ENCODE measurements at regions not wholly inside any gene's neighbourhood (a gene's known extent, or its start where the extent isn't known, plus 50 kb on each side); places are given as distances from the start of the nearest gene placed in this dataset.

- Histone ChIP-seq H3K4me2 (ENCODE audit: low read depth, low read length) (no peak overlapping the region), H3K4me1 (ENCODE audit: insufficient read depth, low read length) (no peaks in the 10 kb centered on the region), H4K20me1 (ENCODE audit: insufficient read depth, low read length) (no peaks in the 10 kb centered on the region; the same call in 1 of the 2 replicates), H3K36me3 (replicated peaks in 1 of 2; ENCODE audit: control insufficient read depth in 1 of 2, insufficient read depth in 2 of 2, low read length in 2 of 2) (no peaks in the 10 kb centered on the region), H3K9ac (ENCODE audit: insufficient read depth, low read depth, low read length) (no peak overlapping the region), H3K9me3 (ENCODE audit: low read length) (no peaks in the 10 kb centered on the region), H3K4me3 (replicated peaks in 1 of 3; ENCODE audit: insufficient read depth in 1 of 3, low read depth in 2 of 3, low read length in 3 of 3) (no peak overlapping the region), H3K27ac (ENCODE audit: extremely low read length, insufficient read depth, low read length) (no peak overlapping the region), H2AFZ (ENCODE audit: low read length) (no peak overlapping the region), H3K79me2 (ENCODE audit: insufficient read depth, low read length) (no peaks in the 10 kb centered on the region), H3K27me3 (ENCODE audit: control insufficient read depth in 1 of 2, insufficient read depth in 2 of 2, low read length in 2 of 2) (no peaks in the 10 kb centered on the region)
- WGBS (ENCODE audit: low lambda C conversion rate) = 0% methylated on average over 1 of the region's 1 CpG
- in situ Hi-C loops (cut with HindIII; ENCODE audit: extremely low pct_ligation_motif_present, low pct_unique_long_range_greater_than_20kb) (no loop called here), intact Hi-C loops (cut with micrococcal nuclease; ENCODE audit: unreplicated experiment) (no loop called here)
- FAIRE-seq = no peak
- ChIA-PET POLR2A (no interaction called here), CTCF (ENCODE audit: low intra/inter-chr PET ratio, low total read pairs) (no interaction called here)
- no TSS peak for BruUV-seq (replicated peaks)
- no peak for ATAC-seq
- no peak for DNase-seq (ENCODE audit: low spot score)
- no peak for TF ChIP-seq CREB3 (CRISPR knock-in tag; IDR thresholded peaks at IDR 0.05)
- TF ChIP-seq AHDC1 (CRISPR knock-in tag; IDR thresholded peaks at IDR 0.05; ENCODE audit: borderline replicate concordance) = no peak
- no peak for TF ChIP-seq U2AF1 (optimal IDR thresholded peaks at IDR 0.05; ENCODE audit: low read depth, low read length)
- no peak for TF ChIP-seq ZBTB40 (IDR thresholded peaks at IDR 0.05)
- TF ChIP-seq ZBTB40 (CRISPR knock-in tag; IDR thresholded peaks at IDR 0.05) = no peak
These were observed 1138.2 kb upstream of the TMEFF2 start for GRCh38 chr2:193332941-193333340.
